Bronchial epithelial cell (primary cell): ENCODE measurements at regions not wholly inside any gene's neighbourhood (a gene's known extent, or its start where the extent isn't known, plus 50 kb on each side); places are given as distances from the start of the nearest gene placed in this dataset.

ENCODE experiments used
- DNase-seq: peaks from one replicate; pipeline ENCODE4 v3.0.0-alpha.2; 2010; ENCODE audit warnings: low read depth
- FAIRE-seq: peaks from 2 replicates; lab custom pipeline; 2011; peaks lifted over from hg19 to GRCh38; lab: Jason Lieb, UNC
- H3K27me3 ChIP-seq: 2 replicates; pipeline ENCODE4 v1.5.1; 2011; ENCODE audit warnings: low read length; ENCODE audit not compliant: control insufficient read depth, insufficient read depth
- H3K36me3 ChIP-seq: 2 replicates; pipeline ENCODE4 v1.5.1; 2011; ENCODE audit warnings: low read length; ENCODE audit not compliant: control insufficient read depth, insufficient read depth
- H3K4me3 ChIP-seq: 2 replicates; pipeline ENCODE4 v1.5.1; 2011; ENCODE audit warnings: mild to moderate bottlenecking, low read depth, low read length, control low read depth
- TF ChIP-seq, protein P1 (sequence below): IDR thresholded peaks from 2 replicates; pipeline ENCODE4 v1.5.1; 2011; ENCODE audit warnings: mild to moderate bottlenecking, moderate library complexity, low read length, control low read depth, inconsistent platforms; ENCODE audit not compliant: insufficient read depth, severe bottlenecking

DNA sequence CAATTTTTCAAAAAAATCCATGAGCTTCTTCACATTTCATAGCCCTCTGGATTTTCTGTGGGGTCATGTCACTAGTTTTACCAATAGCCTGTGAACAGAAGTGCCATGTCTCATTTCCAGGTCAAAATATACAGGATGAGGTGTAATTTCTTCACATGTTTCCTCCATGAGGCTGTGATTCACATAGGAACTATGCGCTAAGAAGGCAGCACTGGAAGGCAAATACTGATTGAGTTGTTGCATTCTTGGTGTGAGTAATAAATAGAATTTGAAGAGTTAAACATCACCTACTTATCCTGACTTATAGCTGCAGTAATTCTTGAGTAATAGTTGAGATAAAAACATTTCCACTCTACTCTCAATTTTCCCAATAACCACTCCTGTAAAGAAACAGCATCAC is 442.3 kb downstream of the HAO1 start:
- no peak overlapping the region for H3K4me3 ChIP-seq
- DNase-seq: peak; percentile 99
- TF ChIP-seq, protein P1, sequence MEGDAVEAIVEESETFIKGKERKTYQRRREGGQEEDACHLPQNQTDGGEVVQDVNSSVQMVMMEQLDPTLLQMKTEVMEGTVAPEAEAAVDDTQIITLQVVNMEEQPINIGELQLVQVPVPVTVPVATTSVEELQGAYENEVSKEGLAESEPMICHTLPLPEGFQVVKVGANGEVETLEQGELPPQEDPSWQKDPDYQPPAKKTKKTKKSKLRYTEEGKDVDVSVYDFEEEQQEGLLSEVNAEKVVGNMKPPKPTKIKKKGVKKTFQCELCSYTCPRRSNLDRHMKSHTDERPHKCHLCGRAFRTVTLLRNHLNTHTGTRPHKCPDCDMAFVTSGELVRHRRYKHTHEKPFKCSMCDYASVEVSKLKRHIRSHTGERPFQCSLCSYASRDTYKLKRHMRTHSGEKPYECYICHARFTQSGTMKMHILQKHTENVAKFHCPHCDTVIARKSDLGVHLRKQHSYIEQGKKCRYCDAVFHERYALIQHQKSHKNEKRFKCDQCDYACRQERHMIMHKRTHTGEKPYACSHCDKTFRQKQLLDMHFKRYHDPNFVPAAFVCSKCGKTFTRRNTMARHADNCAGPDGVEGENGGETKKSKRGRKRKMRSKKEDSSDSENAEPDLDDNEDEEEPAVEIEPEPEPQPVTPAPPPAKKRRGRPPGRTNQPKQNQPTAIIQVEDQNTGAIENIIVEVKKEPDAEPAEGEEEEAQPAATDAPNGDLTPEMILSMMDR: no peak
- FAIRE-seq: no peak
- H3K27me3 ChIP-seq: no peaks in the 10 kb centered on the region
- no peaks in the 10 kb centered on the region for H3K36me3 ChIP-seq

GRCh38 chr20:7499201-7499600 is 441.1 kb downstream of the HAO1 start:
- no peak overlapping the region for H3K4me3 ChIP-seq
- DNase-seq (peak; percentile 77), FAIRE-seq (no peak)

GRCh38 chr20:7500231-7500663 is 440.0 kb downstream of the HAO1 start:
- TF ChIP-seq, protein P1: no peak
- no peak overlapping the region for H3K4me3 ChIP-seq
- no peak for DNase-seq
- H3K27me3 ChIP-seq: no peaks in the 10 kb centered on the region
- no peaks in the 10 kb centered on the region for H3K36me3 ChIP-seq
- FAIRE-seq: no peak

More at GRCh38 chr20:7499201-7499600, 441.1 kb downstream of the HAO1 start:
- H3K36me3 ChIP-seq: no peaks in the 10 kb centered on the region
- TF ChIP-seq, protein P1: no peak
- H3K27me3 ChIP-seq: no peaks in the 10 kb centered on the region

- TF ChIP-seq, protein P1: no peak
- FAIRE-seq (no peak), DNase-seq (no peak)
- no peaks in the 10 kb centered on the region for H3K27me3 ChIP-seq
- no peak overlapping the region for H3K4me3 ChIP-seq
- no peaks in the 10 kb centered on the region for H3K36me3 ChIP-seq
Measured at GRCh38 chr20:7503501-7503900, 436.8 kb downstream of the HAO1 start.

GRCh38 chr20:7505152-7505834 is 435.0 kb downstream of the HAO1 start:
- no peaks in the 10 kb centered on the region for H3K36me3 ChIP-seq
- TF ChIP-seq, protein P1: peak; percentile 2
- DNase-seq: no peak
- FAIRE-seq: no peak
- no peak overlapping the region for H3K4me3 ChIP-seq
- no peaks in the 10 kb centered on the region for H3K27me3 ChIP-seq

- TF ChIP-seq, protein P1: no peak
- FAIRE-seq: no peak
- no peak overlapping the region for H3K4me3 ChIP-seq
Measured at GRCh38 chr20:7505835-7506221, 434.4 kb downstream of the HAO1 start.

More at GRCh38 chr20:7505835-7506221, 434.4 kb downstream of the HAO1 start:
- H3K36me3 ChIP-seq: no peaks in the 10 kb centered on the region
- peak; percentile 28 for DNase-seq
- no peaks in the 10 kb centered on the region for H3K27me3 ChIP-seq
